ENCODE measurements at regions not wholly inside any gene's neighbourhood (a gene's known extent, or its start where the extent isn't known, plus 50 kb on each side); places are given as distances from the start of the nearest gene placed in this dataset.

DNA sequence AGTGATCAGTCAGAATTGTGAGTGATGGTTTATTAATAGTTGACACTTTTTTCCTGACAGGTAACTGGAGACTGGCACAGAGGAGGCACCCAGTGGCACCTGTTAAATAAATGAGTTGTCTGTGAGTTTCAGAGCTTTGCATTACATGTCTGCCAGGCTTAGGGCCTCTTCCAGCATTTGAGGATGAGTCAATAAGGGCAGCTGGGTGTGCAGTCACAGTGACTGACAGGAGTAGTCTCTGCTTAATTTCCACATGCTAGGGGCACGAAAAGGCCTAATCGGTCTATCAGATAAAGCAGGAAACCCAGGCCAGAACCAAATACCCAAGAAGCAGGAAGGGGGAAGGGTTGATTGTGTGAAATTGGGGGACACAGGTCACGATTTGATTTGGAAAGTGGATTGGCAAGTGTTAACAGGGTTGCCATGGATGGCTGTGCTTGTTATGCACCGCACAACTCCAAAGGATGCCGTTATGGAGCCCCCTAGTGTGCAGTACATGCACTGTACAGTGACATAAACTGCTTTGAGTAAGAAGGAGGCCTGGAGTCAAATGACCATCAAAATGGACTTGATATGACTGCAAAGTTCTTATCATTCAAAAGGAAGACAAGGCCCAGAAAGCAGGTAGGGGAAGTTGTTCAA, 111.9 kb upstream of the GGTLC1 start:
- DNase-seq (ENCODE audit: low read depth) = peak; percentile 48
- H3K4me3 ChIP-seq (ENCODE audit: low read depth, low read length) = no peak overlapping the region
- no peaks in the 10 kb centered on the region for H3K36me3 ChIP-seq (ENCODE audit: control insufficient read depth, insufficient read depth, low read length)
- no peaks in the 10 kb centered on the region for H3K27me3 ChIP-seq (ENCODE audit: control insufficient read depth, insufficient read depth, low read length)
- TF ChIP-seq, protein P1, sequence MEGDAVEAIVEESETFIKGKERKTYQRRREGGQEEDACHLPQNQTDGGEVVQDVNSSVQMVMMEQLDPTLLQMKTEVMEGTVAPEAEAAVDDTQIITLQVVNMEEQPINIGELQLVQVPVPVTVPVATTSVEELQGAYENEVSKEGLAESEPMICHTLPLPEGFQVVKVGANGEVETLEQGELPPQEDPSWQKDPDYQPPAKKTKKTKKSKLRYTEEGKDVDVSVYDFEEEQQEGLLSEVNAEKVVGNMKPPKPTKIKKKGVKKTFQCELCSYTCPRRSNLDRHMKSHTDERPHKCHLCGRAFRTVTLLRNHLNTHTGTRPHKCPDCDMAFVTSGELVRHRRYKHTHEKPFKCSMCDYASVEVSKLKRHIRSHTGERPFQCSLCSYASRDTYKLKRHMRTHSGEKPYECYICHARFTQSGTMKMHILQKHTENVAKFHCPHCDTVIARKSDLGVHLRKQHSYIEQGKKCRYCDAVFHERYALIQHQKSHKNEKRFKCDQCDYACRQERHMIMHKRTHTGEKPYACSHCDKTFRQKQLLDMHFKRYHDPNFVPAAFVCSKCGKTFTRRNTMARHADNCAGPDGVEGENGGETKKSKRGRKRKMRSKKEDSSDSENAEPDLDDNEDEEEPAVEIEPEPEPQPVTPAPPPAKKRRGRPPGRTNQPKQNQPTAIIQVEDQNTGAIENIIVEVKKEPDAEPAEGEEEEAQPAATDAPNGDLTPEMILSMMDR (IDR thresholded peaks at IDR 0.05; ENCODE audit: insufficient read depth, low read length, poor library complexity, severe bottlenecking) = peak; percentile 88

DNA sequence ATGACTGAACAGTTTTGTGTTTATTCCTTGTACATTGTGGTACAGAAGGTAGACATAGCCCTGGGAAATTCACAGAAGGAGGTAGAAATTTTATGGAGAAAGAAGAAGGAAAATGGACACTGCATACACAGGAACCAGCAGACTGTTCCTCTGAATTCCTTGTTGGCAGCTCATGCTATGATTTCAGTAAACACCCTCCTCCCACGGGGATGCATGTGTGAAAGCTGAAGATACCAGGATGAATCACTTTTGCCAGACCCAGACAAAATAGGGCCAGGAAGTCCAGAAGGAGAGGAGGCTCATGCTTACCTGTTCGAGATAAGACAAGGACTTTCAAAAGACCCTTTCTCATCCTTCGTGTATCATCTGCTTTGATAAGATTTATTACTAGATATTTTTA, 110.3 kb upstream of the GGTLC1 start:
- Histone ChIP-seq H3K4me3 (ENCODE audit: low read depth, low read length) (no peak overlapping the region), H3K27me3 (ENCODE audit: control insufficient read depth, insufficient read depth, low read length) (no peaks in the 10 kb centered on the region), H3K36me3 (ENCODE audit: control insufficient read depth, insufficient read depth, low read length) (no peaks in the 10 kb centered on the region)
- TF ChIP-seq, protein P1 (IDR thresholded peaks at IDR 0.05; ENCODE audit: insufficient read depth, low read length, poor library complexity, severe bottlenecking) = no peak
- DNase-seq (ENCODE audit: low read depth) = no peak

DNA sequence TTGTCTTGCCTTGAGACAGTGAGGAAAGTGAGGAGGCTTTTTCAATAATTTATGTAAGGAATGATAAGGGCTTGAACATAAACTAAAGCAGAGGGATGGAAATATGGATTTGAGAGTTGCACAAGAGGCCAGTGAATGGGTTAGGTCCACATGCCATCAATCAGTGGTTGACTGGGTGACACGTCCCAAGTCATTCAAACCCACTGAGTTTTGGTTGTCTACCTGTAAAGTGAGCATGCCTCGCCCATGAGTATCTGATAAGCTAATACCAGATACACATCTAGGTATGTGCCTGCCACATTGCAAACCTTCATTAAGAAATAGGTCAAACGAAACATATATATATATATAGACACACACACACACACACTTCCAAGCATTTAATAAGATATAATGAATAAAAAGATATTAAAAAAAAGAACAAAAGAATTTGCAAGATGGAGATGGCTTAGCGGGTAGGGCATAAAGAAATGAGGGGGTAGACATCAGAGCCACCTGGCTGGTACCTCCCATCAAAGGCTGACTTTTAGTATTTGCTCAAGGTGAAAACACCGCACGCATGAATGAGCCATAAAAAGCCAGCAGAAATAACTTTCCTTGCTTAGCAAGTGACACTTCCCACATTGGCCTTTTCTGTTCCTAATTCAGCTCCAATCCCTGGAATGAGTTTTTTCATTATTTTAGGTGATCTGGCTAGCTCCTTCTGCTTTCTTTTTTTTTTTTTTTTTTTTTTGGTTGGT, 109.1 kb upstream of the GGTLC1 start:
- TF ChIP-seq, protein P1 (IDR thresholded peaks at IDR 0.05; ENCODE audit: insufficient read depth, low read length, poor library complexity, severe bottlenecking) = no peak

DNA sequence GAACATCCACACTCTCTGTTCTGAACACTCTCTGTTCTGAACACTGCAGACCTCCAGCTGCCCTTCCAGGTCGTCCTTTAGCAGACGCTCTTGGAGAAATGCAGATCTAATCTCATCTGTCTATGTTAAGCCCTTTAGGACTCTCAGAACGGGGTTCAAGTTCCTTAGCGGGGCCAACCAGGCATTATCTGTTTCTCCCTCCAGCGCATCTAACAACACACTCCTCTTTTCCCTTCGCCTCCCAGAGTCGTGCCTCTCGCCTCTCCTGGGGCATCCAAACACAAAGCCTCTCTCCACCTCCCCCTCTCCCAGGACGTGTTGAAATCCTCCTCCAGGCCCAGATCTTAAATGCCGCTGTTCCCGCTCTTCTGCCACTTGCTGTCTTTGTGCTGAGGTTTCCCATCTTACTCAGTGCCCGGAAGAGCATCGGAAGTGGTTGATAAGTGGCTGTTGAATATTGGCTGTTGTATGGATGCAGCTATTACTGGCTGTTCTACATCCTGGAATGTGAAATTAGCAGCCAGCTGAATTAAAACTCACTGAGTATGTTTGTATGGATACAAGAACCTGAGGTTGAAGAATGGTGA, 108.4 kb upstream of the GGTLC1 start:
- no peak overlapping the region for H3K4me3 ChIP-seq (ENCODE audit: low read depth, low read length)
- TF ChIP-seq, protein P1 (IDR thresholded peaks at IDR 0.05; ENCODE audit: insufficient read depth, low read length, poor library complexity, severe bottlenecking) = no peak
- no peaks in the 10 kb centered on the region for H3K36me3 ChIP-seq (ENCODE audit: control insufficient read depth, insufficient read depth, low read length)
- no peak for DNase-seq (ENCODE audit: low read depth)
- no peaks in the 10 kb centered on the region for H3K27me3 ChIP-seq (ENCODE audit: control insufficient read depth, insufficient read depth, low read length)

More for the DNA sequence above, 109.1 kb upstream of the GGTLC1 start:
- Histone ChIP-seq H3K4me3 (ENCODE audit: low read depth, low read length) (no peak overlapping the region), H3K36me3 (ENCODE audit: control insufficient read depth, insufficient read depth, low read length) (no peaks in the 10 kb centered on the region), H3K27me3 (ENCODE audit: control insufficient read depth, insufficient read depth, low read length) (no peaks in the 10 kb centered on the region)
- no peak for DNase-seq (ENCODE audit: low read depth)

DNA sequence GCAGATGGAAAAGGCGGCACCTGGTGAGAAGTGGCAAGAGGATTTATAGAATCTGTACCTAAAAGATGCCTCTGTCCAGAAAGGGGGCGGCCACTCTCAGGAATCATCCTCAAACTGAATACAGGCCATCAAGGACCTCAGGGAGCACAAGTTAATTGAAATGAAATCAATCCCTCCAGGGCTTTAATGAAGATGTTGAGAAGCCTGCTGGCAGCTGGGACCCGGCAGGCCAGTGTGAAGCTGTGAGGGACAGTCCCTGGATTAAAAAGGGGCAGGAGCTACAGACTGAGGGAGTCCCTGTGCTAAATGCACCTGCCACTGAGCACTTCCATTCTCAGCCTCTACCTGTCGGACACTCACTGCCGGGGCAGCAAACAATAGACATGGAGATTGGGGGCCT, 107.7 kb upstream of the GGTLC1 start:
- DNase-seq (ENCODE audit: low read depth) = no peak
- H3K4me3 ChIP-seq (ENCODE audit: low read depth, low read length) = no peak overlapping the region
- no peaks in the 10 kb centered on the region for H3K36me3 ChIP-seq (ENCODE audit: control insufficient read depth, insufficient read depth, low read length)
- no peaks in the 10 kb centered on the region for H3K27me3 ChIP-seq (ENCODE audit: control insufficient read depth, insufficient read depth, low read length)
- TF ChIP-seq, protein P1 (IDR thresholded peaks at IDR 0.05; ENCODE audit: insufficient read depth, low read length, poor library complexity, severe bottlenecking) = no peak

All from kidney epithelial cell (primary cell).